G401.6 (cell line): ENCODE measurements at regions not wholly inside any gene's neighbourhood (a gene's known extent, or its start where the extent isn't known, plus 50 kb on each side); places are given as distances from the start of the nearest gene placed in this dataset.
"Not testable (repeated sequence)": the region's sequence is repeated elsewhere in the genome, so short reads cannot be mapped to it uniquely, and the experiment has no call there.

Experiments used
- FAIRE-seq: peaks from 2 replicates; lab custom pipeline; 2012; peaks lifted over from hg19 to GRCh38; lab: Jason Lieb, UNC

GRCh38 chr6:128736780-128737179 is 146.2 kb upstream of the LAMA2 start:
- FAIRE-seq = no peak

GRCh38 chr6:128731249-128732165 is 151.4 kb upstream of the LAMA2 start:
- FAIRE-seq = no peak

- no peak for FAIRE-seq
Observed at GRCh38 chr6:128727500-128727899, 155.4 kb upstream of the LAMA2 start.

- no peak for FAIRE-seq
Observed at GRCh38 chr6:128725271-128726233, 157.4 kb upstream of the LAMA2 start.

- no peak for FAIRE-seq
Observed at GRCh38 chr6:128724738-128725137, 158.2 kb upstream of the LAMA2 start.

- no peak for FAIRE-seq
Observed at GRCh38 chr6:128723667-128724066, 159.3 kb upstream of the LAMA2 start.

- FAIRE-seq = no peak
Observed at GRCh38 chr6:128720891-128721290, 162.0 kb upstream of the LAMA2 start.

GRCh38 chr6:128719786-128720185 is 163.2 kb upstream of the LAMA2 start:
- no peak for FAIRE-seq

- FAIRE-seq = no peak
Observed at GRCh38 chr6:128713461-128713860, 169.5 kb upstream of the LAMA2 start.

- FAIRE-seq = no peak
Observed at GRCh38 chr6:128712898-128713297, 170.0 kb upstream of the LAMA2 start.

GRCh38 chr6:128711149-128711548 is 171.8 kb upstream of the LAMA2 start:
- no peak for FAIRE-seq

GRCh38 chr6:128710315-128710714 is 172.6 kb upstream of the LAMA2 start:
- no peak for FAIRE-seq

GRCh38 chr6:128704601-128705000 is 178.3 kb upstream of the LAMA2 start:
- FAIRE-seq = no peak

- not testable (repeated sequence) for FAIRE-seq
Observed at GRCh38 chr6:128703794-128704193, 179.1 kb upstream of the LAMA2 start.

- FAIRE-seq = no peak
Observed at GRCh38 chr6:128696691-128697689, 176.6 kb upstream of the PTPRK start.

GRCh38 chr6:128694303-128695009 is 174.1 kb upstream of the PTPRK start:
- FAIRE-seq = no peak

- no peak for FAIRE-seq
Observed at GRCh38 chr6:128690063-128690462, 169.7 kb upstream of the PTPRK start.

- FAIRE-seq = no peak
Observed at GRCh38 chr6:128686084-128686483, 165.7 kb upstream of the PTPRK start.

GRCh38 chr6:128676456-128676855 is 156.1 kb upstream of the PTPRK start:
- FAIRE-seq = no peak

GRCh38 chr6:128672023-128672422 is 151.6 kb upstream of the PTPRK start:
- FAIRE-seq = no peak

- FAIRE-seq = no peak
Observed at GRCh38 chr6:128667339-128667858, 147.0 kb upstream of the PTPRK start.
